LNCaP clone FGC (cell line): ENCODE measurements at regions not wholly inside any gene's neighbourhood (a gene's known extent, or its start where the extent isn't known, plus 50 kb on each side); places are given as distances from the start of the nearest gene placed in this dataset.

ENCODE experiments used
- DNase-seq: peaks from one replicate; pipeline ENCODE4 v3.0.0-alpha.2; 2011; ENCODE audit warnings: low read depth
- H3K4me3 ChIP-seq: 2 replicates; pipeline ENCODE4 v1.5.1; 2011; ENCODE audit warnings: mild to moderate bottlenecking, low read depth, low read length, control low read depth
- TF ChIP-seq, protein P1 (sequence below): IDR thresholded peaks from 2 replicates; pipeline ENCODE4 v1.5.1; 2012; ENCODE audit warnings: mild to moderate bottlenecking; ENCODE audit not compliant: control insufficient read depth, insufficient read depth; ENCODE audit errors: extremely low read depth

DNA sequence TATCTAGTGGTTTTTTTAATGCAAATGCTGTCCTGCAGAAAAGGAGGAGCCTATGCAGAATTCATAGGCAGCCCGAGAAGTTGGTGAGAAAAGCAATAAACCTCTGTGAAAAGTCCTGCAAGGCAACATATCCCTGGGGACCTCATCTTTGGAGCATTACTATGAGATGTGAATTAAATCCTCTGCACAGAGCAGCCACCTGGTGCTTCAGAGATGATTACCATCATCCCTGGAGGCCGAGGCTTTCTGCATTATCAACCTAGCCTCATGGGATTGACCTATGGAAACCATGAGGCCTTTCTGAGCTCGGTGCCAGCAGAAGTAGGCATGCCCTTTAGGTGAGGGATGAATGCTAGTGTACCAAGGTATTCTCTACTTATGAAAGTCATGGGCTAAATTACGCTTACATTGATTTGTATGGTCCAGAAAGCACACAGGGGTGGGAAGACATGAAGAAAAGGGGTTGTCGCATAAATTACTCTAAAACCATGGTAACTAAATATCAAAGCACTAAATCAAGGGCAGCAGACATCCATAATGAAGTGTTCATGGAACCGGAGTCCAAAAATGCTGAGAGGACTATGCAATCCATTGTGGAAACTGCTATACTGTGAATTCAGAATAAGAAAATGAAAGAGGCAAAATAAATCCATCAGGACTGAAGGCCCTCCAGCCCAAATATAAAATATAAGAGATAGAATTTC, 623.5 kb upstream of the DDX18 start:
- TF ChIP-seq, protein P1, sequence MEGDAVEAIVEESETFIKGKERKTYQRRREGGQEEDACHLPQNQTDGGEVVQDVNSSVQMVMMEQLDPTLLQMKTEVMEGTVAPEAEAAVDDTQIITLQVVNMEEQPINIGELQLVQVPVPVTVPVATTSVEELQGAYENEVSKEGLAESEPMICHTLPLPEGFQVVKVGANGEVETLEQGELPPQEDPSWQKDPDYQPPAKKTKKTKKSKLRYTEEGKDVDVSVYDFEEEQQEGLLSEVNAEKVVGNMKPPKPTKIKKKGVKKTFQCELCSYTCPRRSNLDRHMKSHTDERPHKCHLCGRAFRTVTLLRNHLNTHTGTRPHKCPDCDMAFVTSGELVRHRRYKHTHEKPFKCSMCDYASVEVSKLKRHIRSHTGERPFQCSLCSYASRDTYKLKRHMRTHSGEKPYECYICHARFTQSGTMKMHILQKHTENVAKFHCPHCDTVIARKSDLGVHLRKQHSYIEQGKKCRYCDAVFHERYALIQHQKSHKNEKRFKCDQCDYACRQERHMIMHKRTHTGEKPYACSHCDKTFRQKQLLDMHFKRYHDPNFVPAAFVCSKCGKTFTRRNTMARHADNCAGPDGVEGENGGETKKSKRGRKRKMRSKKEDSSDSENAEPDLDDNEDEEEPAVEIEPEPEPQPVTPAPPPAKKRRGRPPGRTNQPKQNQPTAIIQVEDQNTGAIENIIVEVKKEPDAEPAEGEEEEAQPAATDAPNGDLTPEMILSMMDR: no peak
- no peak for DNase-seq
- H3K4me3 ChIP-seq: no peak overlapping the region

DNA sequence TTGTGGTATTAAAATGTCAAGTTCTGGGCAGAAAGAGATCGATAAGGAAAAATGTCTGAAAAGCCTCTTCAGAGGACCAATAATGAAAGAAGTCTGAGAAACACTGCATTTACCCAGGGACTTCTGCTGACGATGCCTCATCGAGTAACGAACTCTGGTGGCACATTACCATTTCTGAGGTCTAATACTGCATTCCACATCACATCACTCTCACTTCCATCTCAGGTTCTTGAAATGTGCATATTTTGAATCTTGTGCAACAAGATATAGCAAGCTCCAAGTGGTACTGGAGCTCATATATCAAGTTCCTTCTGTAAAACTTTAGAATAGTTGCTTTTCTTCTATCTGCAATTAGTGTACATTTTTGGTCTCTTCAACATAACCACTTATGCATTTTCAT, 619.1 kb upstream of the DDX18 start:
- TF ChIP-seq, protein P1: no peak
- no peak for DNase-seq
- no peak overlapping the region for H3K4me3 ChIP-seq

DNA sequence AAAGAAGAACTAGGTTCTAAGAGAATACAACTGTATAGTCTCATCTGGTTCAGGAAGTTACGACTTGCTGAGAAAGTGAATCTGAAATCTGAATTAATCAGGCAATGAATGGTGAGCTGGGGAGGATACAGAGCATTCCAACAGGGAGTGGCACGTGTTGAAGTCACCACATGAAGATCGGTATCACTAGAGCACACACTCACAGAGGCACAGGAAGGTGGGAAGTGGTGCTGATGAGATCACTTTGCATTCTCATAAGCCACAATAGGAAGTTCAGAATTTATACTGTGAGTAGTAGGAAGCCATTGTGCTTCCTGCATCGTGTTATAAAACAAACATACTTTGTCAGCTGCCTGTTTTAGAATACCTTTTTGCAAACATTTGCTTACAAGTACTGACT, 615.0 kb upstream of the DDX18 start:
- no peak overlapping the region for H3K4me3 ChIP-seq
- TF ChIP-seq, protein P1: no peak
- peak; percentile 33 for DNase-seq

DNA sequence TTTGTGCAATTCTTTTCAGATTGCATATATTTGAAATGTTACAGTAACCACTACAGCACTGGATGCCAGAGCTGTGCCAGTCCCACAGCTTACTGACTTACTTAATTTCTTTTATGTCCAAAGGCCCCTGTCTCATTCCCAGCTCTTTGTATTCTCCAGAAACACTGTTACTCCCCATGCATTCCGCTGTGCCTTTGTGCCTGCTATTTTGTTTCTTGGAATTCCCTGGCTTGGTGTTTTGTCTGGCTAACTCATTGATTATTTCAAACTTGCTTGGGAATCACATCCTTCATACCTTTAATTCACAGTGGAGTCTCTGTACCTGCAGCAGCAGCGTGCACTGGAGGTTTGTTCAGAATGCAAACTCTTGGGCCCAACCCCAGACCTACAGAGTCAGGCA, 601.9 kb upstream of the DDX18 start:
- TF ChIP-seq, protein P1: no peak
- H3K4me3 ChIP-seq: no peak overlapping the region
- no peak for DNase-seq

DNA sequence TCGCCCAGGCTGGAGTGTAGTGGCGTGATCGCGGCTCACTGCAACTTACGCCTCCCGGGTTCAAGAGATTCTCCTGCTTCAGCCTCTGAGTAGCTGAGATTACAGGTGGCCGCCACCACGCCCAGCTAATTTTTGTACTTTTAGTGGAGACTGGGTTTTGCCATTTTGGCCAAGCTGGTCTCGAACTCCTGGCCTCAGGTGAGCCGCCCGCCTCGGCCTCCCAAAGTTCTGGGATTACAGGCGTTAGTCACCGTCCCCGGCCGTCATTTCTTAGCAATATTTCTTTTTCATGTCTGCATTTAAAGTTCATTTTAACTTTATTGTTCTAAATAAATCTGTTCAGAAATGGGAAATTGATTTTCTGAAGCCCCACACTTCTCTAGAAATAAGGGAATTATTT, 597.3 kb upstream of the DDX18 start:
- TF ChIP-seq, protein P1: no peak

DNA sequence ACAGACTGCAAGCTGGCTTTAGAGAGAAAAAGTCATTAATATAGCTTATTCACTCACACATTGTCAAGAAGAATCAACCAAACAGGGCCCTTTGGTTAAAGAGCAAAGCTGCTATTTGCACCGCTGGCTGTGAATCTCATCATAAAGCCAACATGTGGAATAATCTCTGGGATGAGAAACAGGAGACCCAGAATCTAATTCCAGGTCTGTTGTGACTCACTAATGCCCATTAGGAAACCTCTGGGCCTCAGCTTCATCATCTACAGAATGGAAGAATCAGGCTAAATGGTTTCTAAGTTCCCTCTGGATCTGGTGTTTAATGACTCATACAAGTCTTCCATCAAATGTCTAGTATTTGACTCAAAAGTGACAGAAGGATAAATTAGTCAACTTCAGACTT, 591.7 kb upstream of the DDX18 start:
- TF ChIP-seq, protein P1: no peak

More for the DNA sequence above, 597.3 kb upstream of the DDX18 start:
- DNase-seq: no peak
- no peak overlapping the region for H3K4me3 ChIP-seq

DNA sequence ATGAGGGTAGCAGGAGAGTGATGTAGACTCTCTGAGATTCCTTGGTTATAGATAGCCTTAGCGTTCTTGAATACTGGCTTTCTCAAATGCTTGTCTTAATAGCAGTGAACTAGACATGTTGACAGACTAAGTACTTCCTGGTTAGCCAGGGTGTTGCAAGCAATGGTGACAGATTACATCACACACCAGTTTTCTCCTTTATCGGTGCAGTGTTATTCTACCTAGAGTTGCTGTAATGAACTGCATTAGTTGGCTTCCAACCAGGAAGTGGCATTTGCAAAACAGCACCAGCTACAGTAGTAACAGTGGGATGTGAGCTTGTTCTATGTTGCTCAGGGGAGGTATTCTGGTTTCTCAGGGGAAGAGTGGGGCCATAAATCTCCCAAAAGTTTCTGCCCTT, 582.2 kb upstream of the DDX18 start:
- no peak overlapping the region for H3K4me3 ChIP-seq
- TF ChIP-seq, protein P1: no peak
- peak; percentile 63 for DNase-seq

More for the DNA sequence above, 591.7 kb upstream of the DDX18 start:
- no peak for DNase-seq
- no peak overlapping the region for H3K4me3 ChIP-seq
